HFFc6 (cell line): ENCODE measurements at regions not wholly inside any gene's neighbourhood (a gene's known extent, or its start where the extent isn't known, plus 50 kb on each side); places are given as distances from the start of the nearest gene placed in this dataset.

Source experiments
- DNase-seq: peaks from one replicate; pipeline ENCODE4 v3.0.0-alpha.2; 2018
- H3K27ac Mint-ChIP-seq: 2 replicates; pipeline ENCODE4 v1.8.0; 2020; ENCODE audit warnings: mild to moderate bottlenecking, mixed read lengths
- H3K27me3 Mint-ChIP-seq: 2 replicates; pipeline ENCODE4 v1.8.0; 2021; ENCODE audit warnings: mild to moderate bottlenecking, moderate library complexity, mixed read lengths; ENCODE audit not compliant: insufficient read depth
- H3K36me3 Mint-ChIP-seq: 2 replicates; pipeline ENCODE4 v1.8.0; 2021; ENCODE audit warnings: low read depth, mixed read lengths
- H3K4me1 Mint-ChIP-seq: 2 replicates; pipeline ENCODE4 v1.8.0; 2020; ENCODE audit warnings: low read depth, mixed read lengths
- H3K4me3 Mint-ChIP-seq: 2 replicates; pipeline ENCODE4 v1.8.0; 2020; ENCODE audit warnings: mild to moderate bottlenecking, moderate library complexity, mixed read lengths
- H3K9me3 Mint-ChIP-seq: 2 replicates; pipeline ENCODE4 v1.8.0; 2020; ENCODE audit warnings: mild to moderate bottlenecking, mixed read lengths
- CTCF ChIP-seq: fragments of 200-600 bp; sonication (generic); IDR thresholded peaks from 2 replicates; pipeline ENCODE4 v1.5.0; 2021; ENCODE audit warnings: antibody characterized with exemption, mild to moderate bottlenecking

GRCh38 chr5:14922456-14922855 is 50.9 kb upstream of the ANKH start:
- peaks cover 55% of the 10 kb centered on the region for H3K4me1 Mint-ChIP-seq
- H3K36me3 Mint-ChIP-seq: no peaks in the 10 kb centered on the region
- H3K9me3 Mint-ChIP-seq: no peaks in the 10 kb centered on the region
- H3K27me3 Mint-ChIP-seq: peaks cover 8% of the 10 kb centered on the region; the same call in 1 of the 2 replicates
- H3K4me3 Mint-ChIP-seq: no peak overlapping the region
- no peak overlapping the region for H3K27ac Mint-ChIP-seq
- DNase-seq: no peak
- TF ChIP-seq CTCF: no peak
